ENCODE measurements at regions not wholly inside any gene's neighbourhood (a gene's known extent, or its start where the extent isn't known, plus 50 kb on each side); places are given as distances from the start of the nearest gene placed in this dataset.

DNA sequence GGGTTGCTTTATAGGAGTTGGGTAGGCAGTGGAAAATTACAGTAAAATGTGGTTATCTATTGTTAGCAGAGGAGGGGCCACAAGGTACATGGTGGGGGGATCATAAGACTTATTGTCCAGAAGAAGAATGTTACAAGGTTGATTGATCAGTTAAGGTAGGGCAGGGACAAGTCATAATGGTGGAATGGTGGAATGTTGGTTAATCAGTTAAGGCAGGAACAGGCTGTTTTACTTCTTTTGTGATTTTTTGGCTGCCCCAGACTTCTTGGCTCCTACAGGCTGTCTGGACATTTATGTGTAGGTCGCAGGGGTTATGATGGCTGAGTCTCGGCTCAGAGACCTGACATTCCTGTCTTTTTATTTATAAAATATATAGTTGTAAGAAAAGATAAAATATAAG is 2277.1 kb downstream of the TP53TG3F start:
- TF ChIP-seq, protein P1, sequence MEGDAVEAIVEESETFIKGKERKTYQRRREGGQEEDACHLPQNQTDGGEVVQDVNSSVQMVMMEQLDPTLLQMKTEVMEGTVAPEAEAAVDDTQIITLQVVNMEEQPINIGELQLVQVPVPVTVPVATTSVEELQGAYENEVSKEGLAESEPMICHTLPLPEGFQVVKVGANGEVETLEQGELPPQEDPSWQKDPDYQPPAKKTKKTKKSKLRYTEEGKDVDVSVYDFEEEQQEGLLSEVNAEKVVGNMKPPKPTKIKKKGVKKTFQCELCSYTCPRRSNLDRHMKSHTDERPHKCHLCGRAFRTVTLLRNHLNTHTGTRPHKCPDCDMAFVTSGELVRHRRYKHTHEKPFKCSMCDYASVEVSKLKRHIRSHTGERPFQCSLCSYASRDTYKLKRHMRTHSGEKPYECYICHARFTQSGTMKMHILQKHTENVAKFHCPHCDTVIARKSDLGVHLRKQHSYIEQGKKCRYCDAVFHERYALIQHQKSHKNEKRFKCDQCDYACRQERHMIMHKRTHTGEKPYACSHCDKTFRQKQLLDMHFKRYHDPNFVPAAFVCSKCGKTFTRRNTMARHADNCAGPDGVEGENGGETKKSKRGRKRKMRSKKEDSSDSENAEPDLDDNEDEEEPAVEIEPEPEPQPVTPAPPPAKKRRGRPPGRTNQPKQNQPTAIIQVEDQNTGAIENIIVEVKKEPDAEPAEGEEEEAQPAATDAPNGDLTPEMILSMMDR (conservative IDR thresholded peaks at IDR 0.05), result no peak
- no peak overlapping the region for H3K27ac ChIP-seq

DNA sequence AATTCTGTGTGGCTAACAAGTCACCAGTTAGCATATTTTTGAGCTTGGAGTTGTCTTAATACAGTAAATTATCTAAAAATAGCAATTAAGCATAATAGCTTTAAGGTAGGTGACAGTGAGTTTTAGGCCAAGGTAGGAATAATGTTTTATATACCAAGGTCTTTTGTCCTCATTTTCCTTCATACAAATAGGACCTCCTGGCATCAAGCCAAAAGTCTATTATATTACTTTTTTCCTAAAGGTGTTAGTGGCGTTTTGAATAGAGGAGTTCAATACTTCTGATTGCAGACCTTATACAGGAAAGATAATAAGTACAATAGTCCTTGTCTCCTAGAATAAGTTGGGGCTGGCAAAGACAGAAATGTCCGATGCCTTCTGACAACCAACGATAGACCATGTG is 2277.7 kb downstream of the TP53TG3F start:
- H3K27ac ChIP-seq, result no peak overlapping the region
- TF ChIP-seq, protein P1 (conservative IDR thresholded peaks at IDR 0.05), result no peak

DNA sequence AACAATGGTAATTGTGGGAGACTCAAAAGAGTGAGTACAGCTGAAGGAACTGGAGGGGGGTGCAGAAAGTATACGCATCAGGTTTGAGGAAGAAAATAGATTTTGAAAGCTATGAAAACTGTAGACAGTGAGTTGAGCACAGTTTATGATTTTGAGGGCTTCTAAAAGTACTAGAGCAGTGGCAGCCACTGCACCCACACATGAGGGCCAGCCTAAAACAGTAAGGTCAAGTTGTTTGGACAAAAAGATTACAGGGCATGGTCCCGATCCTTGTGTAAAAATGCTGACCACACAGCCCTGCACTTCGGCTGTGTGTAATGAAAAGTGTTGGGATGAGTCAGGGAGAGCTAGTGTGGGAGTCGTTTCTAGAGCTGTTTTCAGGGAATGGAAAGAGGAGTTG is 2282.1 kb downstream of the TP53TG3F start:
- TF ChIP-seq, protein P1 (conservative IDR thresholded peaks at IDR 0.05), result no peak
- H3K27ac ChIP-seq, result no peak overlapping the region

DNA sequence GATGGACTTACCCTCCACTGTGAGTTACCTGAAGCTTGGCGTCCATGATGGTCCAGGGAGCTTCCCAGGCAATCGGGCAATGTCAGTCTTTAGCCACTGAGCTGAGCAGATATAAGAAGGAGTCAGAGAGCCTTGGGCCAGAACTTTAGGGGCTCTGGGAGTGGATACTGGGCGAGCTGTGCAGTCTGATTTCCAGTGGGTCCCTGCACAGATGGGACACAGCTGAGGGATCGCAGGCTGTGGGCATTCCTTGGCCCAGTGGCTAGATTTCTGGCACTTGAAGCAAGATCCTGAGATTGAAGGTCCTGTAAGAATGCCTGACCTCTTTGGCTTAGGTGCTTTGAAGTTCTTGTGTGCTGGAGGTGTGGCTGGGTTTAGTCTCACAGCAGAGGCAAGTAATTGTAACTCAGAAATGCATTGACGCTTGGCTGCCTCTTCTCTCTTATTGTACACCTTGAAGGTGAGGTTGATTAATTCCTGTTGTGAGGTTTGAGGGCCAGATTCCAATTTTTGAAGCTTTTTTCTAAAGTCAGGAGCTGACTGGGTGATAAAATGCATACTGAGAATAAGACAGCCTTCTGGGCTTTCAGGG is 2283.8 kb downstream of the TP53TG3F start:
- H3K27ac ChIP-seq, result no peak overlapping the region
- TF ChIP-seq, protein P1 (conservative IDR thresholded peaks at IDR 0.05), result no peak

DNA sequence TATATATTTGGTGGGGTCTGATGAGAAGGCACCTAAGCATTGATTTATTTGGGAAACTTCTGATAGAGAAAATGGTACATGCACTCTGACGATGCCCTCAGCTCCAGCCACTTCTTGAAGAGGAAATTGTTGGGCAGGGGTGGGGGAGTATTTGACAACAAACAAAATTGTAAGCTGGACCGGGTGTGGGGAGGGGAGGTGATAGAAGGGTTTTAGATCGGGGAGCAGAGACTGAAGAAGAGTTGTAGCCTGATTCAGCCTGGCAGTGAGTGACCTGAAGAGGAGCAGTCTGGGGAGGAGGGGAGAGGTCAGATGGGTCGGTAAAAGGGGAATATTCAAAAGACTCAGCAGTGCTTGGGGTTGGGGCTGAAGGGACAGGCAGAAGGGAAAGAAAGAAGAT is 2284.7 kb downstream of the TP53TG3F start:
- TF ChIP-seq, protein P1 (conservative IDR thresholded peaks at IDR 0.05), result no peak
- no peak overlapping the region for H3K27ac ChIP-seq

DNA sequence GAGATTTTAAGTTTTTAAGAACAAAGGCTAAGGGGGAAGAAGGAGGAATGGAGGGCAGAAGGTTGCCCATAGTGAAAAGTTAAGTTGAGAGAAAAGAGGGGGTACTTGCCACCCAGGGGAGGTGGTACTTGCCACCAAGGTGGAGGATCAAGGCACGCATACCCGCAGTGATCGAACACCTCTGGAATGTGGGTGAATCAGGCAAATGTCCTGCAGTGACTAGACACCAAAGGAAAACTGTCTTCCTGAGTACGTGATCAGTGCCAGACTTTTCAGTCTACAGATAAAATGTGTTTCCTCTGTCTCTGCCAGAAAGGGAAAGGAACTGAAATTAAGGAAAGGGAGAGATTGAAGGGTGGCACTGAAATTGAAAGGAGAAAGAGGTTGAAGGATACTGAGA is 2285.3 kb downstream of the TP53TG3F start:
- TF ChIP-seq, protein P1 (conservative IDR thresholded peaks at IDR 0.05), result no peak
- no peak overlapping the region for H3K27ac ChIP-seq

DNA sequence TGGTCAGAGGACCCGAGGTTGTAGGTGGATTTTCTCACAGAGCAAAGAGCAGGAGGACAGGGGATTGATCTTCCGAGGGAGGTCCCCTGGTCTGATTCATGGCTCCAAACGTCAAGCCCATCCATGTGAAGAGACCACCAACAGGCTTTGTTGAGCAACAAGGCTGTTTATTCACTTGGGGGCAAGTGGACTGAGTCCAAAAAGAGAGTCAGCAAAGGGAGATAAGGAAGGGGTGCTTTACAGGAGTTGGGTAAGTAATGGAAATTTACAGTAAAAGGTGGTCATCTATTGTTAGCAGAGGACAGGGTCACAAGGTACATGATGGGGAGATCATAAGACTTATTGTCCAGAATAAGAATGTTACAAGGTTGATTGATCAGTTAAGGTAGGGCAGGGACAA is 2285.8 kb downstream of the TP53TG3F start:
- TF ChIP-seq, protein P1 (conservative IDR thresholded peaks at IDR 0.05), result no peak
- H3K27ac ChIP-seq, result no peak overlapping the region

Measured in VCaP (cell line).